NCI-H446 treated with DMSO at 0.1 percent for 48 hours (cell line): ENCODE measurements at regions not wholly inside any gene's neighbourhood (a gene's known extent, or its start where the extent isn't known, plus 50 kb on each side); places are given as distances from the start of the nearest gene placed in this dataset.

Experiments used
- DNase-seq: peaks from one replicate; lab custom pipeline; 2025; lab: John Stamatoyannopoulos, UW

- DNase-seq: no peak
Measured at GRCh38 chrX:10747975-10748374, 127.6 kb upstream of the MID1 start.

DNA sequence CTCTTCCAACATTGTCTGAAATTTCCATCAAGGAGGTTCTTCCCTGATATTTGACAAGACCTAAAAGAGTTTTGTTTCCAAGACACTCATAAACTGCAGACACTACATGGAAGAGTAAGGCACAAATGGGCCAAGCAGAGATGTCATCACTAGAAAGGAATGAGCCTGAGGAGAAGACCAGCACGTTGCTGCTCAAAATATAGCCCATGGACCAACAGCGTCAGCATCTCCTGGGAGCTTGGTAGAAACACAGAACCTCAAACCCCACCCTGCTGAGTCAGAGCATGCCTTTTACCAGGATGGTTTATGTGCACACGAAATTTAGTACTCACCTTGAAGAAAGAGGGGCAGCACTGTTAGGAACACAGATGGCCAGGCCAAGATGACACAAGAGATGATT is 128.7 kb upstream of the MID1 start:
- DNase-seq: no peak

DNA sequence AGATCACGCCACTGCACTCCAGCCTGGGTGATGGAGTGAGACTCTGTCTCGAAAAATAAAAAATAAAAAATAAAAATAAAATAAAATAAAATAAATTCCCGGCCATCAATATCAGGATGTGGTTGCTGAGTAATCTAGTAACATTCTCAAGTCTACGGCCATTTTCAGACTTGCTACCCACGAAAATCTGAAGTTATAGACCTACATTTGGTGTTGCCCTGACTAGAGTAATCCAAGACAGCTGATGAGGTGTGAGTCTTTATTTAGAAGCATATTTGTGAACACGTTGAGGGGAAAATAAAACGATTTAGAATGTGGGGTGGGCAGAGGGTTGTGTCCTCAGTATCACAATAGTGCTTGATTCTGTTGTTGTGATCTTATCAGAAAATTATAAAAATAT is 130.2 kb upstream of the MID1 start:
- DNase-seq: no peak

DNA sequence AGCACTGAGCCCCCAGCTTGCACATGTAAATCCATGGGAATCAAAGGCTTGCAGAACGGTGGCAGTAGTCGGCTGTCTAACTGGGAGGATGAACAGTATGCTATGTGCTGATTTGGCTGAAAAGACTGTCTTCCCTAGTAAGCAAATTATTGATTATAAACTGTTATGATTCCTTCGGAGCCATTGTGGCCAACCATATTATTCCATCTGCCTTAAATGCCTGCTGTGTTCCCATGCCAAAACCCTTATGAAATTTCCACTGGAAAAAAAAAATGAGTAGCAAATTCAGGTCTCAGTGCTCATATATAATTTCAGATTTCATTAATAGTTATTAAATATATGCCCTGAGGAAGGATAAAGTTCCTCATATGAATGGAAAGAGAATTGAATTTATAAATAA is 132.7 kb upstream of the MID1 start:
- no peak for DNase-seq

GRCh38 chrX:10754445-10754844 is 134.1 kb upstream of the MID1 start:
- no peak for DNase-seq

DNA sequence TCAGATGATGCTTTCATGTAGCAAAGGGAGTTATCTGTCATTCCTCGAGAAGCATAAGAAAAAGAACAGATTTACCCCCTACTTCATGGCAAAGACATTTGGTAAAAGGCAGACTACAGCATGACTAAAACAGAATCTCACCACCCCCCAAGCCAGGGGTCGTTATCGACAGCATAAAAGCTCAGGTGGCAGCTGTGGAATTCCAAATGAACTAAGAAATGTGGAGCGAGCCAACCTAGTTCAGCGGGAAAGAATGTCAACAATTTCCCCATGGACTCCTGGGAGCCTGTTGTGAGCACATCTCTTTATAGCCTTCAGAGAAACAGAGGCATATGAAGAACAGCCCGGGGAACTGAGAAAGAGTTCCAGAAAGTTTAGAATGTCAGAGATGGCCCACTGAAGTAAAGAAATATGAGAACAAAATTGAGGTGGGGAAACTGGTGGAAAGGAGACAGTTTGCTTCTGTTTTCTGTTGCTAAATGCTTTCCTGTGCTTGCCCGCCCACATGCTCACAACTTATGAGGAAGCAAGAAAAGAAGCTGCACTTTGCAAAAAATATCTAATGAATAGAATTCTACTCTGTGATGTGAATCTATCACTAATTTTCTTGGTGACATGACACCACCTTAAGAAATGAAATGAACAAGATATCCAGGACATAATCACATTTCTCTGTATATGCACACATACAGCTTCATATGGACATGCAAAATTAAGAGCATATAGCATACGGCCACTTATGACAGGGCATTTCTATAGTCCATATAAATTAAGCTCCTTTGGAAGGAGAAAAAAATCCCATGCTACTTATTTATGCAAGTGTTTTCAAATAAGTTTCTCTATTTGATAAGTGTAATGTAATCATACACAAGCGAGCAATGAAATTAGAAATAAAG is 135.3 kb upstream of the MID1 start:
- no peak for DNase-seq

GRCh38 chrX:10756441-10756840 is 136.1 kb upstream of the MID1 start:
- no peak for DNase-seq

DNA sequence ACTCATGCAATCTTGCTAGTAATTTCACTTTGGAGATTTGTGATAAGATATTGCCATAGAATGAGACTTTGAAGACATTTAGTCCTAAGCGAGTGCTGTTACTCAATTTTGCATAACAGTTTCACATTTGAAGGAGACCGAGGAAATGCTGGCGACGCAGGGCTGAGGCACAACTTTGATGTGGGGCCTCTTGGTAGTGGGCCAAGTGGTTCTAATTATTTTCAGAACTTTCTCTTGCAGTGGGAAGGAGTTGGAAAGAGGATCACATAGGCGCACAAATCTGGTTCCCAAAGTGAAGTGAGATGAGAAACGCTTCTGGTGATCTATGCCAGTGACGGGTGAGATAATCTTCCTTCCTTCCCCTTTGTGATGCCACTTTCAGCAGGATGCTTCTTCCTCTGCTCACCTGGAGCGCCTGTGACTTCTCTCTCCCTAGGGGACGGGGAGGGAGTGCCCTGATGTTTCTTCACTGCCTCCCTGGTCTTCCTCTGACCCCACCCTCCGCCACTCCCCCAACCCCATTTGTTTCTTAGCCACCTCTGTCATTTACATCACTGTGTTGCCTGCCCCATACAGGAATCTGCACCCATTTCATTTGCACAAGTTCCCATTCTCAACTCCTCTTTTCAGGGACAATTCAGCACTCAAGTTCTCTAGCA is 138.9 kb upstream of the MID1 start:
- no peak for DNase-seq

- DNase-seq: no peak
Measured at GRCh38 chrX:10761447-10761846, 141.1 kb upstream of the MID1 start.

DNA sequence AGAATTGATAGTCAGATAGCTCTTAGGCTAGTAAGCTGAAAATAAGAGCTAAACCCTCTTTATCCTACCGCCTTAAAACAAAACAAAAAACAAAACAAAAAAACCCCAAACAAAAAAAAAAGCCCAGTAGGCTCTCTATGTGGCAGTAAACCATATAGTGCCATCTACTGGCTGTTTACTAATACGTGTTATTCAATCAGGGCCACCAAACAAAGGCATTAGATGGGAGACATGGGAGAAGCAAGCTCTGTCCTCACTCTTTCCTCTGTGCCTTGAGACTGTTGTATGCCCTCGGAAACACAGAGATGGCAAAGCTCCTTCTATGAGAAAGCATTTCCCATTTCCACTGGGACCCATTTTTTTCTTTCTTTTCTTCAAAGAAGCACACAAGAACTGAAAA is 148.8 kb upstream of the MID1 start:
- peak; percentile 66 for DNase-seq

DNA sequence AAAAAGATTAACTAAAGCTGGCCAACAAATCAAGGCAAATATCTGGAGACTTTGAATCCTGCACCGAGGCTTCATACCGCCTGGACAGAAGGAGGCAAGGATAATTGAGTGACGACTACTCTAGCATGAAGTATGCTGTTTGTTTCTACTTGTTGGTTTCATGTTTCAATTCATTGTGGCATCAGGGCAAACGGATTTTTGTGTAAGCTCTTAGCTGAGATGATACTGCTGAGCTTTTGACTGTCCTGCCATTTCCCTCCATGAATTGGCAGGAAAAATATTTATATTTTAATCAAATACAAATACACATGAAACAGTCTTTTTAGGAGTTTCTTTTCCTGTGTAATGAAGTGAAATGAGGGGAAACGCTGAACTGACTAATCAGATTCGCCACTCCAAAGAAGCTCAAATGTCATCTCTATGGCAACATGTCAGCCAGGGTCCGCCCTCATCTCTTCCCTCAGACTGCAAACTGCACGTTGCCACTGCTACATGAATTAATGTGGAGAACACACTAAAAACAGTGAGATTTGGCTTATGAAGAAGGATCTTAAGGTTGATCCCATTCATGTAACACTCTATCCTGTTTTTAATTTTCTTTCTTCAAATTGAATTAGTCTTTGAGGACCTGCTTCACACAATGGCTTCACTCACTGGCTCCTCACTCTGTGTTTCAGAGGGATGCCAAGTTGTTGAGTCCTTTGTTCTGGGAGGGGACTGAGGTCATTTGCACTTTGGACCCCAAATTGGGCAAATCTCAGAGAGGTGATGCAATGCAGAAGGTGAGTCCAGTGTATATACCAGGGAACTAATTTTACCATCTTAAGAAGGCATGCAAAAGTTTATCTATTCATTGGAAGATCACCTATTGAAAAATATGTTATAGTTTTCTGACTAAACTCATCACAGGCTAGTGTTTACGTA is 149.6 kb upstream of the MID1 start:
- DNase-seq: peak; percentile 77

GRCh38 chrX:10773318-10773717 is 152.9 kb upstream of the MID1 start:
- no peak for DNase-seq

GRCh38 chrX:10781847-10782530 is 161.6 kb upstream of the MID1 start:
- no peak for DNase-seq

DNA sequence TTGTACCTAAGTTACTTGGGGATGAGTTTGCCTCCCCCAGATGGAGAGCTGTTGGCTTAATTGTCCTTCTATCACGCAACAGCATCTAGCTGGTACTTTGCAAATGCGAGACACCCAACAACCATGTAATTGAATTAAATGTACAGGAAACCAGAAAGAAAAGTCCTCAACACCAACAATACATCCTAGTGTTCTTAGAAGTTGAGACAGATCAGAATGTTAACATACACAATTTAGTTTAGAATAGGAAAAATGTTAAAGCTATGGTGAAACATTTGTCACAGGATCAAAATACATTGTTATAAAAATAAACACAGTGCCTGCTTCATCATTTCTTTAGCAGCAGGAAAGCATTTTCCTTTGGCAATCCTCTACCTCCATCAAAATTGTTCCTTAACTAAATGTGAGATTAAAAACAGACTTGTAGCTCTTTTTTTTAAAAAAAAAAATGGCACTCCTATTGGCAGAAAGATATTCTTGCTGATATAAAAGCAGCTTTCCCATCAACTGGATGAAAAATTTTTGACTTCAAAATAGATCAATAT is 163.1 kb upstream of the MID1 start:
- DNase-seq: no peak

DNA sequence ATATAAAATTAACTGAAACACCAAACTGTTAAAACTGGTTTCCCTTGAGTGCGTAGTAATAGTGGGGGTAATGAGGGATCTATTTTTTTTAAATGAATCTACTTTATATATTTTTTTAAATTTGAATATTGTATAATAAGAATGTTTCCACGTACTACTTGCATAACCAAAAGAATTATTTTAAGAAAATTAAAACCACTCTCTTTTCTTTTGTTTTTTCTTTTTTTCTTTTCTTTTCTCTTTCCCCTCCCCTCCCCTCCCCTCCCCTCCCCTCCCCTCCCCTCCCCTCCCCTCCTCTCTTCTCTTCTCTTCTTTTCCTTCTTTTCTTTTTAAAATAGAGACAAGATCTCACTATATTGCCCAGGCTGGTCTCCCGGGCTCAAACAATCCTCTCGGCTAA is 166.9 kb upstream of the MID1 start:
- no peak for DNase-seq

DNA sequence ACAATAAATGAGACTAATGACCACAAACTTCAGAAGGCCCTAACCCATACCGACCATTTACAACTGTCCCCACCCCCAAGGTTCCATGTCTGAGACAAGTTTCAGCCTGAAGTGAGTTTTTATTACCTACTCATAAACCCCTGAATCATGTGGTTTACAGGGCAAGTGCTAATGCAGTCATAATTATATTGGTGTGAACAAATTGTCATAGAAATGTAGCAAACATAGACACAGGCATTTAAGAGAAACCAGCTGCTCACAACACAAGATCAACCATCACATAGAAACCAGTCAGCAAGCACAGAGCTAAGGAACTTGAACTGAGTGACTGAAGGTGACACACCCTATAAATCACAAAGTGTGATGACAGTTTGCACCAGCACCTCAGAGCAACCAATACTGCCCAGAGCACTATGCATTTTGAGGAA is 173.8 kb upstream of the MID1 start:
- no peak for DNase-seq

DNA sequence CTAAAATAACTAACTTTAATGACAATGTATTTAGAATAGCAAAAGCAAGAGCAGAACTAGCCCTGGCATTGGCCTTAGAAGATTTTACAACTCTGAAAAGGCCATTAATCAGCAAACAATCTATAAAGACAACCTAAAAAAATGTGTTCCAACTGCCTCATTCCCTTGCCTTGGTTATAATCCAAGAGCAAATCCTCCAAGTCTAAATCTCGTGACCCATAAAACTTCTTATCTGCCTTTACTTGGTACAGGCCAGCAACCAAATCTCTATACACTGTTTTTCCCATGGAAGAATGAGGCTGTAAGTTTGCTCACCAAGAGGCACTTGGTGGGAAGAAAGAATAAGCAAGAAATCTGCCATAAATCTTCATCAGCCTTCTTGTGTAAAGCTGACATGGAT is 175.3 kb upstream of the MID1 start:
- DNase-seq: no peak

DNA sequence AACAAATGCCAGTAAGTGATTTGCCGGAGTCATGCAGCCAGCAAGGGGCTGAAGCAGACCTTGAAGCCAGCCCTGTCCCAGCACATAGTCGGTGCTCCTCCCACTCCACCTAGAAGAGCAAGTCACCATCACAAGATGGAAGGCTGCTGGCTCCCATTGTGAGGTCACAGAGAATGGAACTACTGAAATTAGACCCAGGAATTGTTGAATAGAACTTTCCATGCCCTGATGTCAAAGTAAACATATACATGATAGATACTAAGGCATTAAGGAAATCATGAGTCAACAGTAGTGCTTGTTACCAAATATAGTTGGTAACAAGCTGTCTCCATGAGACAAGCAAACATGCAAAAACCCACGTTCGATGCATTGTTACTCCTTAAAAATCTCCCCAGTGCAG is 177.1 kb upstream of the MID1 start:
- DNase-seq: no peak

DNA sequence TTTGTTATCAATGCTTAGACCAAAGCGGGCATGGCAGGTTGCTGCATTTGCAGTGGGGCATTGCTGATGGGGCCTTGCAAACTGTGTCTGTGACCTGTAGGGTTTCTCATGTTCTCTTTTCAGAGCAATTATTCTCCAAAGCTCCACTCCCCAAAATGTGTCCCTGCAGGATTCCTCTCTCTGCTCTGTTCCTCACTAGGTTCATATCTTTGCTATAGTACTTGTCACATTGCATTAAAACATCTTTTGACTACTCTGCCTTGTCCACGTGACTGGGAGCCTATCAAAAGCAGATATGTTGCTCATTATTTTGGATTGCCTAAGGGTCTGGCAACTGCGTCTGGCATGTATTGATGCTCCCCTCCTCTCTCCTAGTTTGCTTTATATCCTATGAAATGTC is 177.7 kb upstream of the MID1 start:
- DNase-seq: no peak

GRCh38 chrX:10800796-10801195 is 180.4 kb upstream of the MID1 start:
- DNase-seq: no peak

DNA sequence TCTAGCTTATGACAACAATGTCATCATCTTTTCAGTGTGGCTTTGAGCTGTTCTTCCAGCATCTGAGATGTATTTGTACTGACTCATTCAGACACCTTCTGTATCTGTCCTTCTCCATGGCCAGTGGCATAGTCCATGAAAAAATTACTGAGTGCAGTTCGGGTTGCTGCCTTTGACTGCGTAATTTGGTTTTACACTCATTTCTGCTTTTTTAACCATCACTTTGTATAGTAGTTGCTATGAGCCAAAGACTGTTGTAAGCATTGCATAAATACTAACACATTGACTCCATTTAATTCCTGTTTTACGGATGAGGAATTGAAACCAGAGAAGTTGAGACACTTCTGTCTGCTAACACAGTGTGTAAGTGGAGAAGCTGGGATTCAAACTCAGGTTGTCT is 190.7 kb upstream of the MID1 start:
- no peak for DNase-seq

DNA sequence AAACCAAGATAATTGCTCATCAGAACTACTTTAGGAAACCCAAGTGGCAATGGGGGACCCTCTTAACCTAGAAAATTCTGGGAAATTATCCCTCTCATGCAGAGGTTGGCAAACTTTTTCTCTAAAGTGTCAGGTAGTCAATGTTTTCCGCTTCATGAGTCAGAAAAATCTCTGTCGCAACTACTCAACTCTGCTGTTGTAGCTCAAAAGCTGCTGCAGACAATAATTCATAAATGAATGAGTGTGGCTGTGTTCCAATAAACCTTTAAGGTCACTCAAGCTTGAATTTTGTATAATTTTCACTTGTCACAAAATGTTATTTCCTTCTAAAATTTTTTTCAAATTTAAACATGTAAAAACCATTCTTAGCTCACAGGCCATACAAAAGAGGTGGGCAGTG is 193.4 kb upstream of the MID1 start:
- no peak for DNase-seq
